ENCODE measurements at regions not wholly inside any gene's neighbourhood (a gene's known extent, or its start where the extent isn't known, plus 50 kb on each side); places are given as distances from the start of the nearest gene placed in this dataset.

- TF ChIP-seq ATF6 (CRISPR knock-in tag; IDR thresholded peaks at IDR 0.05) (no peak), NR2C2 (CRISPR knock-in tag; IDR thresholded peaks at IDR 0.05) (no peak), EMX1 (CRISPR knock-in tag; IDR thresholded peaks at IDR 0.05) (no peak), NFE2L1 (CRISPR knock-in tag; IDR thresholded peaks at IDR 0.05) (no peak), IRF1 (CRISPR knock-in tag; IDR thresholded peaks at IDR 0.05) (no peak), RELA (CRISPR knock-in tag; IDR thresholded peaks at IDR 0.05; ENCODE audit: borderline replicate concordance) (no peak)
- TF ChIP-seq, protein P1, sequence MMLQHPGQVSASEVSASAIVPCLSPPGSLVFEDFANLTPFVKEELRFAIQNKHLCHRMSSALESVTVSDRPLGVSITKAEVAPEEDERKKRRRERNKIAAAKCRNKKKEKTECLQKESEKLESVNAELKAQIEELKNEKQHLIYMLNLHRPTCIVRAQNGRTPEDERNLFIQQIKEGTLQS (CRISPR knock-in tag; conservative IDR thresholded peaks at IDR 0.05), result no peak
- TF ChIP-seq, protein P2, sequence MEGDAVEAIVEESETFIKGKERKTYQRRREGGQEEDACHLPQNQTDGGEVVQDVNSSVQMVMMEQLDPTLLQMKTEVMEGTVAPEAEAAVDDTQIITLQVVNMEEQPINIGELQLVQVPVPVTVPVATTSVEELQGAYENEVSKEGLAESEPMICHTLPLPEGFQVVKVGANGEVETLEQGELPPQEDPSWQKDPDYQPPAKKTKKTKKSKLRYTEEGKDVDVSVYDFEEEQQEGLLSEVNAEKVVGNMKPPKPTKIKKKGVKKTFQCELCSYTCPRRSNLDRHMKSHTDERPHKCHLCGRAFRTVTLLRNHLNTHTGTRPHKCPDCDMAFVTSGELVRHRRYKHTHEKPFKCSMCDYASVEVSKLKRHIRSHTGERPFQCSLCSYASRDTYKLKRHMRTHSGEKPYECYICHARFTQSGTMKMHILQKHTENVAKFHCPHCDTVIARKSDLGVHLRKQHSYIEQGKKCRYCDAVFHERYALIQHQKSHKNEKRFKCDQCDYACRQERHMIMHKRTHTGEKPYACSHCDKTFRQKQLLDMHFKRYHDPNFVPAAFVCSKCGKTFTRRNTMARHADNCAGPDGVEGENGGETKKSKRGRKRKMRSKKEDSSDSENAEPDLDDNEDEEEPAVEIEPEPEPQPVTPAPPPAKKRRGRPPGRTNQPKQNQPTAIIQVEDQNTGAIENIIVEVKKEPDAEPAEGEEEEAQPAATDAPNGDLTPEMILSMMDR (IDR thresholded peaks at IDR 0.05), result no peak
- TF ChIP-seq, protein P3, sequence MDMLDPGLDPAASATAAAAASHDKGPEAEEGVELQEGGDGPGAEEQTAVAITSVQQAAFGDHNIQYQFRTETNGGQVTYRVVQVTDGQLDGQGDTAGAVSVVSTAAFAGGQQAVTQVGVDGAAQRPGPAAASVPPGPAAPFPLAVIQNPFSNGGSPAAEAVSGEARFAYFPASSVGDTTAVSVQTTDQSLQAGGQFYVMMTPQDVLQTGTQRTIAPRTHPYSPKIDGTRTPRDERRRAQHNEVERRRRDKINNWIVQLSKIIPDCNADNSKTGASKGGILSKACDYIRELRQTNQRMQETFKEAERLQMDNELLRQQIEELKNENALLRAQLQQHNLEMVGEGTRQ (CRISPR knock-in tag; IDR thresholded peaks at IDR 0.05), result no peak
Measured at GRCh38 chr5:116771466-116772151, 197.0 kb upstream of the SEMA6A start.
